ENCODE measurements at regions not wholly inside any gene's neighbourhood (a gene's known extent, or its start where the extent isn't known, plus 50 kb on each side); places are given as distances from the start of the nearest gene placed in this dataset.

GRCh38 chr21:43343992-43344886 is 82.7 kb downstream of the SIK1 start (continued):
- peak; percentile 67; the same call in 1 of the 2 replicates for TF ChIP-seq HMGXB4 (CRISPR knock-in tag; IDR thresholded peaks at IDR 0.05; ENCODE audit: borderline replicate concordance)
- peak; percentile 66 for TF ChIP-seq JUNB (IDR thresholded peaks at IDR 0.05)
- TF ChIP-seq RARB (CRISPR knock-in tag; IDR thresholded peaks at IDR 0.05), result peak; percentile 25; the same call in 1 of the 2 replicates
- TF ChIP-seq RAD21 (conservative IDR thresholded peaks at IDR 0.05 in 1 of 2, IDR thresholded peaks at IDR 0.05 in 1 of 2), result peak; percentile 16 to 57; a peak in 4 of 5 replicates
- peak; percentile 92 for TF ChIP-seq HOXB5 (CRISPR knock-in tag; IDR thresholded peaks at IDR 0.05)

- DNase-seq (ENCODE audit: low read depth in 1 of 2, low spot score in 1 of 2), result peak; percentile 46 to 98
- 15% methylated on average over 7 of the region's 26 CpGs for WGBS (ENCODE audit: missing lambda C conversion rate)
- H3K4me3 ChIP-seq, result peak overlapping the region; percentile 10; the same call in 1 of the 3 replicates
- peak; percentile 51 to 67 for ATAC-seq
- peak overlapping the region; percentile 72 for H3K4me2 ChIP-seq
- peaks cover 77% of the 10 kb centered on the region for H3K4me1 ChIP-seq
- peak; percentile 54 for FAIRE-seq
- H3K9me3 ChIP-seq, result no peaks in the 10 kb centered on the region
- peak overlapping the region; percentile 100 for H3K27ac ChIP-seq
- ChIA-PET POLR2A (interaction anchor here (0.8 to 2.4 kb wide), 5 partner anchors 10 to 302 kb away, joined by 3 to 37 read pairs (median 5); no protein-coding TSS in a partner anchor), CTCF (interaction anchor here (0.6 to 1.6 kb wide), 6 partner anchors 9 to 303 kb away, joined by 3 to 6 read pairs (median 3); no protein-coding TSS in a partner anchor)
- TF ChIP-seq CBX8 (IDR thresholded peaks at IDR 0.05) (no peak), CEBPB (IDR thresholded peaks at IDR 0.05) (peak in 1 of 2 experiments; percentile 45; a peak in 1 of 4 replicates), HDAC2 (IDR thresholded peaks at IDR 0.05) (no peak), BHLHE40 (IDR thresholded peaks at IDR 0.05; ENCODE audit: low read depth, low read length) (peak; percentile 63), POLR2A (IDR thresholded peaks at IDR 0.05; ENCODE audit: low read length) (no peak), CHD2 (IDR thresholded peaks at IDR 0.05; ENCODE audit: low read length, partially characterized antibody) (peak; percentile 41), EP300 (IDR thresholded peaks at IDR 0.05) (peak; percentile 98 to 99; a peak in 4 of 5 replicates), ZNF302 (CRISPR knock-in tag; IDR thresholded peaks at IDR 0.05) (0 out of 2 replicates have a peak, but pooled peaks have one; percentile 51), MAFK (IDR thresholded peaks at IDR 0.05; ENCODE audit: partially characterized antibody) (no peak), HES2 (IDR thresholded peaks at IDR 0.05) (no peak), RNF2 (IDR thresholded peaks at IDR 0.05; ENCODE audit: borderline replicate concordance, low read depth) (no peak), KDM1A (IDR thresholded peaks at IDR 0.05; ENCODE audit: low read depth) (no peak), EHMT2 (IDR thresholded peaks at IDR 0.05; ENCODE audit: low read depth) (no peak), SMC3 (IDR thresholded peaks at IDR 0.05) (peak; percentile 53; the same call in 2 of the 3 replicates), NR3C1 (IDR thresholded peaks at IDR 0.05) (no peak), CHD4 (IDR thresholded peaks at IDR 0.05; ENCODE audit: borderline replicate concordance) (no peak), HMGXB4 (CRISPR knock-in tag; IDR thresholded peaks at IDR 0.05; ENCODE audit: borderline replicate concordance) (no peak), BCL3 (IDR thresholded peaks at IDR 0.05) (0 out of 3 replicates have a peak, but pooled peaks have one; percentile 81), ESRRA (IDR thresholded peaks at IDR 0.05; ENCODE audit: borderline replicate concordance, low read length) (peak; percentile 85; the same call in 1 of the 2 replicates), NFE2L2 (conservative IDR thresholded peaks at IDR 0.05; ENCODE audit: low read length) (no peak), HOXA7 (CRISPR knock-in tag; IDR thresholded peaks at IDR 0.05) (no peak), TFCP2L1 (CRISPR knock-in tag; IDR thresholded peaks at IDR 0.05) (no peak), USF2 (IDR thresholded peaks at IDR 0.05) (no peak), TP53 (CRISPR knock-in tag; IDR thresholded peaks at IDR 0.05) (no peak; the same call in 1 of the 2 replicates), POLR2AphosphoS2 (conservative IDR thresholded peaks at IDR 0.05; ENCODE audit: low read length) (no peak), E2F6 (IDR thresholded peaks at IDR 0.05; ENCODE audit: borderline replicate concordance, low read depth) (peak; percentile 16; the same call in 1 of the 2 replicates)
These were observed 83.6 kb downstream of the SIK1 start for GRCh38 chr21:43343095-43343991.
